HepG2 (cell line): ENCODE measurements at regions not wholly inside any gene's neighbourhood (a gene's known extent, or its start where the extent isn't known, plus 50 kb on each side); places are given as distances from the start of the nearest gene placed in this dataset.

Experiments used
- HDAC1 ChIP-seq: sonication (generic); formaldehyde crosslinking; IDR thresholded peaks from 2 replicates; pipeline ENCODE4 v1.5.1; 2020; ENCODE audit warnings: mild to moderate bottlenecking, missing genetic modification reagents
- HIVEP1 ChIP-seq: sonication (generic); formaldehyde crosslinking; IDR thresholded peaks from 2 replicates; pipeline ENCODE4 v1.4.0; 2020; ENCODE audit warnings: mild to moderate bottlenecking, missing genetic modification reagents
- HOXD1 ChIP-seq: sonication (generic); formaldehyde crosslinking; IDR thresholded peaks from 2 replicates; pipeline ENCODE4 v1.5.0; 2020; ENCODE audit warnings: missing genetic modification reagents
- MIER2 ChIP-seq: IDR thresholded peaks from 2 replicates; pipeline ENCODE4 v1.6.1; 2016; ENCODE audit warnings: missing biosample characterization, missing genetic modification reagents
- PBX3 ChIP-seq: sonication (generic); formaldehyde crosslinking; IDR thresholded peaks from 2 replicates; pipeline ENCODE4 v1.8.1; 2023; ENCODE audit warnings: missing genetic modification reagents, inconsistent platforms, borderline replicate concordance
- PHF21A ChIP-seq: sonication (generic); formaldehyde crosslinking; IDR thresholded peaks from 2 replicates; pipeline ENCODE4 v1.5.0; 2020; ENCODE audit warnings: mild to moderate bottlenecking, missing genetic modification reagents
- PHF8 ChIP-seq: sonication (generic); formaldehyde crosslinking; IDR thresholded peaks from 2 replicates; pipeline ENCODE4 v1.5.0; 2020; ENCODE audit warnings: missing genetic modification reagents
- POLR2G ChIP-seq: fragments of 200-400 bp; formaldehyde crosslinking; IDR thresholded peaks from 2 replicates; pipeline ENCODE4 v1.6.1; 2018; ENCODE audit warnings: mild to moderate bottlenecking, low read depth, low read length, moderate library complexity
- RBFOX2 ChIP-seq: fragments of 200-400 bp; formaldehyde crosslinking; IDR thresholded peaks from 2 replicates; pipeline ENCODE4 v1.6.1; 2017; ENCODE audit warnings: low read depth, mild to moderate bottlenecking, low read length
- SPEN ChIP-seq: sonication (generic); formaldehyde crosslinking; IDR thresholded peaks from 2 replicates; pipeline ENCODE4 v1.5.1; 2020; ENCODE audit warnings: low read depth, mild to moderate bottlenecking, missing genetic modification reagents
- SRY ChIP-seq: sonication (generic); formaldehyde crosslinking; IDR thresholded peaks from 2 replicates; pipeline ENCODE4 v1.8.0; 2022; ENCODE audit warnings: mild to moderate bottlenecking, missing genetic modification reagents
- TCF7L2 ChIP-seq: IDR thresholded peaks from 2 replicates; pipeline ENCODE4 v1.6.1; 2011; ENCODE audit warnings: mild to moderate bottlenecking, low read depth, low read length, moderate library complexity
- ZNF136 ChIP-seq: sonication (generic); formaldehyde crosslinking; IDR thresholded peaks from 2 replicates; pipeline ENCODE4 v1.8.1; 2022; ENCODE audit warnings: low read depth, mild to moderate bottlenecking, moderate library complexity, missing genetic modification reagents
- ZNF235 ChIP-seq: sonication (generic); formaldehyde crosslinking; IDR thresholded peaks from 2 replicates; pipeline ENCODE4 v1.8.1; 2023; ENCODE audit warnings: mild to moderate bottlenecking, missing genetic modification reagents, borderline replicate concordance
- ZNF30 ChIP-seq: sonication (generic); formaldehyde crosslinking; IDR thresholded peaks from 2 replicates; pipeline ENCODE4 v1.5.0; 2020; ENCODE audit warnings: mild to moderate bottlenecking, missing genetic modification reagents
- ZNF337 ChIP-seq: sonication (generic); formaldehyde crosslinking; IDR thresholded peaks from 2 replicates; pipeline ENCODE4 v1.5.1; 2020; ENCODE audit warnings: missing genetic modification reagents, low read depth, mild to moderate bottlenecking, borderline replicate concordance
- ZNF343 ChIP-seq: sonication (generic); formaldehyde crosslinking; IDR thresholded peaks from 2 replicates; pipeline ENCODE4 v1.4.0; 2020; ENCODE audit warnings: mild to moderate bottlenecking, missing genetic modification reagents
- ZNF414 ChIP-seq: sonication (generic); formaldehyde crosslinking; IDR thresholded peaks from 2 replicates; pipeline ENCODE4 v1.5.0; 2020; ENCODE audit warnings: missing genetic modification reagents
- ZNF639 ChIP-seq: conservative IDR thresholded peaks from 2 replicates; pipeline ENCODE4 v1.6.1; 2018; ENCODE audit warnings: missing genetic modification reagents
- ZNF672 ChIP-seq: sonication (generic); formaldehyde crosslinking; IDR thresholded peaks from 2 replicates; pipeline ENCODE4 v1.8.1; 2022; ENCODE audit warnings: missing genetic modification reagents
- ZNF687 ChIP-seq: sonication (generic); formaldehyde crosslinking; IDR thresholded peaks from 2 replicates; pipeline ENCODE4 v1.5.1; 2020; ENCODE audit warnings: mild to moderate bottlenecking, missing genetic modification reagents, moderate library complexity
- ZSCAN20 ChIP-seq: sonication (generic); formaldehyde crosslinking; IDR thresholded peaks from 2 replicates; pipeline ENCODE4 v1.4.0; 2020; ENCODE audit warnings: missing genetic modification reagents, mild to moderate bottlenecking, borderline replicate concordance
- ZSCAN9 ChIP-seq: IDR thresholded peaks from 2 replicates; pipeline ENCODE4 v1.6.1; 2016; ENCODE audit warnings: borderline replicate concordance

GRCh38 chr15:75763137-75763611, 50.5 kb upstream of the CSPG4 start (continued):
- TF ChIP-seq ZNF639 (no peak), ZSCAN9 (no peak), HDAC1 (CRISPR knock-in tag) (peak; percentile 23), RBFOX2 (no peak), SRY (CRISPR knock-in tag) (no peak), HIVEP1 (CRISPR knock-in tag) (0 out of 2 replicates have a peak, but pooled peaks have one; percentile 28), PHF21A (CRISPR knock-in tag) (no peak), SPEN (CRISPR knock-in tag) (0 out of 2 replicates have a peak, but pooled peaks have one; percentile 19), ZNF337 (no peak), ZNF687 (CRISPR knock-in tag) (peak; percentile 72), HOXD1 (CRISPR knock-in tag) (no peak), ZNF343 (CRISPR knock-in tag) (no peak), PBX3 (CRISPR knock-in tag) (no peak), ZNF30 (CRISPR knock-in tag) (peak; percentile 61; the same call in 1 of the 2 replicates), ZNF136 (CRISPR knock-in tag) (no peak), POLR2G (no peak), ZNF414 (CRISPR knock-in tag) (no peak), TCF7L2 (no peak), MIER2 (no peak), ZSCAN20 (CRISPR knock-in tag) (no peak), PHF8 (CRISPR knock-in tag) (no peak), ZNF235 (CRISPR knock-in tag) (0 out of 2 replicates have a peak, but pooled peaks have one; percentile 62), ZNF672 (CRISPR knock-in tag) (no peak)
